OCI-LY3 (cell line): ENCODE measurements at regions not wholly inside any gene's neighbourhood (a gene's known extent, or its start where the extent isn't known, plus 50 kb on each side); places are given as distances from the start of the nearest gene placed in this dataset.

Source experiments
- CTCF ChIP-seq: fragments of 200-600, 300-600 bp; sonication (generic); IDR thresholded peaks from 2 replicates; pipeline ENCODE4 v1.5.1; 2014; ENCODE audit warnings: antibody characterized with exemption, low read length, low read depth
- EZH2phosphoT487 ChIP-seq: fragments of 200-600 bp; shearing (Covaris generic); IDR thresholded peaks from 2 replicates; pipeline ENCODE4 v1.6.1; 2018; ENCODE audit warnings: antibody characterized with exemption, mixed run types, low read depth

GRCh38 chr4:32140636-32141035 lies 1420.5 kb downstream of the PCDH7 start:
- TF ChIP-seq CTCF (no peak), EZH2phosphoT487 (no peak)
